ENCODE measurements at regions not wholly inside any gene's neighbourhood (a gene's known extent, or its start where the extent isn't known, plus 50 kb on each side); places are given as distances from the start of the nearest gene placed in this dataset.
A peak's percentile ranks its signal among the peaks of the same experiment; 100 is the strongest.

DNA sequence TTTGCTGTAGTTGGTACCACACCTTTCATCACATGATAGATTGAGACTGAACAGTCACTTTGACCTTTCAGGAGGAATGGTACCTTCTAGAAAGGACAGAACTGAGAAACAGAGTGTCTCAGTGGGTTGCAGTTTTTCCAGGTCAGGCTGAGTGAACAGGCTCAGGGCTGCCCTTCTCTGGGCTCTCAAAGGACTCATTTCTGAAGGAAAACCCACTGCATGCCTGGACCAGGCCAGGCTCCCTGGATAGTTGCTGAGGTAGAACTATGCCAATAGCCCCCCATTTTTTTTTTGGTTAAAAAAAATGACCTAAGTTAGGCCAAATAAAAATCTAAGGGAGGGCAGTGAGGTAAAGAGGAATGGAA lies 148.1 kb upstream of the EGLN3 start:
- no peak overlapping the region for H3K27ac ChIP-seq (ENCODE audit: low read depth, low read length)
- H3K36me3 ChIP-seq (ENCODE audit: control insufficient read depth, insufficient read depth, low read length): no peaks in the 10 kb centered on the region
- no peaks in the 10 kb centered on the region for H3K27me3 ChIP-seq (ENCODE audit: control insufficient read depth, insufficient read depth, low read length)
- H3K4me1 ChIP-seq (ENCODE audit: control insufficient read depth, insufficient read depth, low read length): no peaks in the 10 kb centered on the region
- H3K4me3 ChIP-seq (ENCODE audit: low read length): no peak overlapping the region
- no peak overlapping the region for H3K9ac ChIP-seq (ENCODE audit: low read length)

- Histone ChIP-seq H3K9ac (ENCODE audit: low read length) (no peak overlapping the region), H3K27ac (ENCODE audit: low read depth, low read length) (no peak overlapping the region), H3K4me3 (ENCODE audit: low read length) (no peak overlapping the region), H3K4me1 (ENCODE audit: control insufficient read depth, insufficient read depth, low read length) (no peaks in the 10 kb centered on the region), H3K36me3 (ENCODE audit: control insufficient read depth, insufficient read depth, low read length) (no peaks in the 10 kb centered on the region), H3K27me3 (ENCODE audit: control insufficient read depth, insufficient read depth, low read length) (no peaks in the 10 kb centered on the region)
These were observed 147.4 kb upstream of the EGLN3 start for GRCh38 chr14:34098045-34098984.

- H3K4me1 ChIP-seq (ENCODE audit: control insufficient read depth, insufficient read depth, low read length): no peaks in the 10 kb centered on the region
- H3K27me3 ChIP-seq (ENCODE audit: control insufficient read depth, insufficient read depth, low read length): no peaks in the 10 kb centered on the region
- no peak overlapping the region for H3K27ac ChIP-seq (ENCODE audit: low read depth, low read length)
- H3K9ac ChIP-seq (ENCODE audit: low read length): no peak overlapping the region
- H3K36me3 ChIP-seq (ENCODE audit: control insufficient read depth, insufficient read depth, low read length): no peaks in the 10 kb centered on the region
- H3K4me3 ChIP-seq (ENCODE audit: low read length): no peak overlapping the region
These were observed 146.8 kb upstream of the EGLN3 start for GRCh38 chr14:34097644-34098043.

GRCh38 chr14:34094384-34094783 lies 143.5 kb upstream of the EGLN3 start:
- Histone ChIP-seq H3K4me3 (ENCODE audit: low read length) (no peak overlapping the region), H3K27me3 (ENCODE audit: control insufficient read depth, insufficient read depth, low read length) (no peaks in the 10 kb centered on the region)

DNA sequence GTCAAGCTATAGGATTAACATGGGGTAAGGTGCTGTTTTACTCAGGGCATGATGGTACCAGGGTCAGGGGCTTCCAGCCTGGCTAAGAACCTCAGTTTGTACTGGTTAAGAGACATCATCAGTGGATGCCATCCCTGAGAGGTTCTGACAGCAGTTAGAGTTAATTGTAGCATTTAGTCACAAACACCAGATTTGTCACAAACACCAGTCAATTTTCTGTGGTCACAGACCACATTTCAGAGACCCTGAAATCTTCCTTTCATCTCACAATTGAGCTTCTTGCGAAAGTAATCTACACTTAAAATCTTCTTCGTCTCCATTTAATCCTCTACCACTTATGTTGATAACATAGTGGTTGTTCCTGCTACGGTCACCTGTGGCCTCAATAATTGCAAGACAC lies 143.0 kb upstream of the EGLN3 start:
- H3K27ac ChIP-seq (ENCODE audit: low read depth, low read length): no peak overlapping the region
- no peak overlapping the region for H3K4me3 ChIP-seq (ENCODE audit: low read length)
- no peaks in the 10 kb centered on the region for H3K4me1 ChIP-seq (ENCODE audit: control insufficient read depth, insufficient read depth, low read length)
- H3K27me3 ChIP-seq (ENCODE audit: control insufficient read depth, insufficient read depth, low read length): no peaks in the 10 kb centered on the region
- no peaks in the 10 kb centered on the region for H3K36me3 ChIP-seq (ENCODE audit: control insufficient read depth, insufficient read depth, low read length)
- H3K9ac ChIP-seq (ENCODE audit: low read length): no peak overlapping the region

More at GRCh38 chr14:34094384-34094783, 143.5 kb upstream of the EGLN3 start:
- no peaks in the 10 kb centered on the region for H3K36me3 ChIP-seq (ENCODE audit: control insufficient read depth, insufficient read depth, low read length)
- no peaks in the 10 kb centered on the region for H3K4me1 ChIP-seq (ENCODE audit: control insufficient read depth, insufficient read depth, low read length)
- no peak overlapping the region for H3K27ac ChIP-seq (ENCODE audit: low read depth, low read length)
- H3K9ac ChIP-seq (ENCODE audit: low read length): no peak overlapping the region

DNA sequence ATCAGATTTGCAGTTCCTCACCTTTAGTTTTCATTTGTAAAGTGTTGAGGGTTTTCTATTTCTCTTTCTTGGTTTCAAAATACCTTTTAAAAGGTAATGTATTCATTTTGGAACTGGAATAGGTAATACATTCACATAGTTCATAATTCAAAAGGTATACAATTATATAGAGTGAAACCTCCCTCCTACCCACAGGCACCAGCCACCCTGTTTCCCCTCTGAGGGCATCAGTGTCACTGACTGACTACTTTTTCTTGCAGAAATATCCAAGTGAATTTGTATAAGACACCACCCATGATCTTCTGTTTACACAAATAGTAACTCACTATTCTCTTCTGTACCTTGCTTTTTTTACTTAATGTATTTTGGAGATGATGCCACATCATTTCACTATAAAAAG lies 139.6 kb upstream of the EGLN3 start:
- Histone ChIP-seq H3K27ac (ENCODE audit: low read depth, low read length) (no peak overlapping the region), H3K4me3 (ENCODE audit: low read length) (no peak overlapping the region), H3K4me1 (ENCODE audit: control insufficient read depth, insufficient read depth, low read length) (no peaks in the 10 kb centered on the region), H3K27me3 (ENCODE audit: control insufficient read depth, insufficient read depth, low read length) (no peaks in the 10 kb centered on the region), H3K9ac (ENCODE audit: low read length) (no peak overlapping the region), H3K36me3 (ENCODE audit: control insufficient read depth, insufficient read depth, low read length) (no peaks in the 10 kb centered on the region)

- Histone ChIP-seq H3K36me3 (ENCODE audit: control insufficient read depth, insufficient read depth, low read length) (no peaks in the 10 kb centered on the region), H3K27ac (ENCODE audit: low read depth, low read length) (no peak overlapping the region), H3K4me3 (ENCODE audit: low read length) (no peak overlapping the region), H3K4me1 (ENCODE audit: control insufficient read depth, insufficient read depth, low read length) (no peaks in the 10 kb centered on the region), H3K9ac (ENCODE audit: low read length) (no peak overlapping the region), H3K27me3 (ENCODE audit: control insufficient read depth, insufficient read depth, low read length) (no peaks in the 10 kb centered on the region)
These were observed 138.0 kb upstream of the EGLN3 start for GRCh38 chr14:34088914-34089313.

GRCh38 chr14:34087571-34087970 lies 136.7 kb upstream of the EGLN3 start:
- H3K36me3 ChIP-seq (ENCODE audit: control insufficient read depth, insufficient read depth, low read length): no peaks in the 10 kb centered on the region
- no peak overlapping the region for H3K4me3 ChIP-seq (ENCODE audit: low read length)

DNA sequence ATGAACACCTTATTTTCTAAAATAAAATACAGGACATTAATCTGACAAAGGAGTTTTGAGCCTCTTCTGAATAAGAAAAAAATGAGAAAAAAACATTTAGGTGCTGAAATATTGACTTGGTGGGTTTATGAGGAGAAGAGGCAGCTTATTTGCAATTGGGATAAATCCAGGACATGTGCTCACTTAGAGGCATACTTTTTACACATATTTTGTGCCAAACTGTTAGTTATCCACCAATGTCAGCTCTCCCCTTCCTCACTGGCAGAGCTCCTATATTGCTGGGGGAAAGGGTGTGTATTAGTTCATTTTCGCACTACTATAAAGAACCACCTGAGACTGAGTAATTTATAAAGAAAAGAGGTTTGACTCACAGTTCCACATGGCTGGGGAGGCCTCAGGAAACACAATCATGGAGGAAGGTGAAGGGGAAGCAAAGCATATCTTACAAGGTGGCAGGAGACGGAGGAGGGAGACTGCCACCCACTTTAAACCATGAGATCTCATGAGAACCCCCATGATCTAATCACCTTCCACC lies 135.4 kb upstream of the EGLN3 start:
- no peaks in the 10 kb centered on the region for H3K36me3 ChIP-seq (ENCODE audit: control insufficient read depth, insufficient read depth, low read length)
- no peak overlapping the region for H3K9ac ChIP-seq (ENCODE audit: low read length)
- H3K27me3 ChIP-seq (ENCODE audit: control insufficient read depth, insufficient read depth, low read length): no peaks in the 10 kb centered on the region
- peaks cover 6% of the 10 kb centered on the region for H3K4me1 ChIP-seq (ENCODE audit: control insufficient read depth, insufficient read depth, low read length)
- H3K4me3 ChIP-seq (ENCODE audit: low read length): no peak overlapping the region
- H3K27ac ChIP-seq (ENCODE audit: low read depth, low read length): no peak overlapping the region

More at GRCh38 chr14:34087571-34087970, 136.7 kb upstream of the EGLN3 start:
- Histone ChIP-seq H3K4me1 (ENCODE audit: control insufficient read depth, insufficient read depth, low read length) (no peaks in the 10 kb centered on the region), H3K27me3 (ENCODE audit: control insufficient read depth, insufficient read depth, low read length) (no peaks in the 10 kb centered on the region), H3K9ac (ENCODE audit: low read length) (no peak overlapping the region), H3K27ac (ENCODE audit: low read depth, low read length) (no peak overlapping the region)

- no peaks in the 10 kb centered on the region for H3K27me3 ChIP-seq (ENCODE audit: control insufficient read depth, insufficient read depth, low read length)
- H3K36me3 ChIP-seq (ENCODE audit: control insufficient read depth, insufficient read depth, low read length): no peaks in the 10 kb centered on the region
- no peak overlapping the region for H3K9ac ChIP-seq (ENCODE audit: low read length)
- H3K27ac ChIP-seq (ENCODE audit: low read depth, low read length): no peak overlapping the region
- no peak overlapping the region for H3K4me3 ChIP-seq (ENCODE audit: low read length)
- peaks cover 8% of the 10 kb centered on the region for H3K4me1 ChIP-seq (ENCODE audit: control insufficient read depth, insufficient read depth, low read length)
These were observed 134.8 kb upstream of the EGLN3 start for GRCh38 chr14:34085695-34086094.

DNA sequence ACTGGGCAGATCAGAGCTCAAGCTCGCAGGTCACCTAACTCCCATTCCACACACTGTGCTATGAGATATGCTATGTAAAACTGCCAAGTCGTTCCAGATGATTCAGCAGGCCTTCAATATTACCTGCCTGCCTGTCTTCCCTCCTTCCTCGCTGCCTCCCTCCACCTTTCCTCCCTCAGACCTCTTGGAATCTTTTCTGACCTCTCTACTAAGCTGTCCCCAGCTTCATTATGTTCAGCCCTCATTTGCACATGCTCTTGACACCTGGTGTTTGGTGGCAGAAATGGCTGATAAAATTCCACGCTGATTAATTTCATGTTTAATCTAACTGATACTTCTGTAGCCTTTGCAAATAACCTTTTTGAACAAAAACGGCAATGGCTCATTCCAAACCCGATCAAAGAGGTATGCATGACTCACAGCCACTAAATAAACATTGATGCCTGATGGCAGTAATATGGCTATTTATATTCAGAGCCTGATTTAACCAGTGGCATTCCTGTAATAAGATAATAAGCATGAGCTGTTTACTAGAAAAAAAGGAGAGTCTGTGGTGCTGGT lies 130.8 kb upstream of the EGLN3 start:
- Histone ChIP-seq H3K9ac (ENCODE audit: low read length) (no peak overlapping the region), H3K27ac (ENCODE audit: low read depth, low read length) (peak overlapping the region; percentile 21), H3K4me3 (ENCODE audit: low read length) (no peak overlapping the region), H3K4me1 (ENCODE audit: control insufficient read depth, insufficient read depth, low read length) (peaks cover 8% of the 10 kb centered on the region), H3K36me3 (ENCODE audit: control insufficient read depth, insufficient read depth, low read length) (no peaks in the 10 kb centered on the region), H3K27me3 (ENCODE audit: control insufficient read depth, insufficient read depth, low read length) (no peaks in the 10 kb centered on the region)

DNA sequence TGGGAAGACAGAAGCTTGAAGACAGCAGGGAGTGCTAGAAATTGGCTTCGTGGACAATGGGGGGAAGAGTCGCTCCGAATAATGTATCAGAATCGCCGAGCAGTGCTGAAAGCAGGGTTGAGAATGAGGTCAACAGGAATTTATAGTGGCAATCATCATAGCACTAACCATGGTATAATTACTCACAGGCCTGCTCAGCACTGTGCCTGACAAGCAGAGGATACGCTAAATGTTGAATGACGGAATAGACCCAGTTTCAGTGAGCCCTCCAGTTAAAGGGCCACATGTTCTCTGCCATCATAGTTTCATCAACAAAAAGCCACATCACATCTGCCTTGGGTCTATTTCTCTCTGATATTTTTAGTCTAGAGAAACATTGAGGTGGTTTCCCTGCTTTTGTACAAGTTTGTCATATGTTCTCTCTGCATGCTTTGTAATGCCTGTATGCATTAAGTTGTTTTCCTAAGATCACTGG lies 130.3 kb upstream of the EGLN3 start:
- Histone ChIP-seq H3K36me3 (ENCODE audit: control insufficient read depth, insufficient read depth, low read length) (no peaks in the 10 kb centered on the region), H3K9ac (ENCODE audit: low read length) (no peak overlapping the region), H3K27ac (ENCODE audit: low read depth, low read length) (no peak overlapping the region), H3K27me3 (ENCODE audit: control insufficient read depth, insufficient read depth, low read length) (no peaks in the 10 kb centered on the region), H3K4me3 (ENCODE audit: low read length) (no peak overlapping the region), H3K4me1 (ENCODE audit: control insufficient read depth, insufficient read depth, low read length) (peaks cover 8% of the 10 kb centered on the region)
